HG03558 (cell line): ENCODE measurements at regions not wholly inside any gene's neighbourhood (a gene's known extent, or its start where the extent isn't known, plus 50 kb on each side); places are given as distances from the start of the nearest gene placed in this dataset.

ENCODE experiments used
- ATAC-seq: cut with Tn5 transposase; IDR thresholded peaks from one replicate; pipeline ENCODE4 v1.9.1; 2021; ENCODE audit warnings: moderate number of reproducible peaks; ENCODE audit not compliant: unreplicated experiment; ENCODE audit errors: extremely low read depth

DNA sequence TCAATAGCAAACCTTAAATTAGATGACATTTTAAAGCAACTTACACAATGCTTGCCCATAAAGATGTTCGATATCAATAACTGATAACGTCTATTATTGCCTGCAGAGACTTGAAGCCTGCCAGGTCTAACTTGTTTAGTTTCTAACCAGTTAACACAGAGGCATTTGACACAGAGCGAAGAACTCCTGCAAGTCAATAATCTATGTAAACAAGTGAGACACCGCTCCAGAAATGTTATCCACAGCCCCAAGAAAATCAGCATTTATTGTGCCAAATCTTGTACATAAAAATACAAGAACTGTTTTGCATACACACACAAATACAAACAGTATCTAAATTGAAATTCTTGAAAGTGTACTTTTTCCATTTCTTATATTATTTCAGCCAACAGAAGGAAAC is 236.0 kb upstream of the DIO3 start:
- ATAC-seq, result no peak

DNA sequence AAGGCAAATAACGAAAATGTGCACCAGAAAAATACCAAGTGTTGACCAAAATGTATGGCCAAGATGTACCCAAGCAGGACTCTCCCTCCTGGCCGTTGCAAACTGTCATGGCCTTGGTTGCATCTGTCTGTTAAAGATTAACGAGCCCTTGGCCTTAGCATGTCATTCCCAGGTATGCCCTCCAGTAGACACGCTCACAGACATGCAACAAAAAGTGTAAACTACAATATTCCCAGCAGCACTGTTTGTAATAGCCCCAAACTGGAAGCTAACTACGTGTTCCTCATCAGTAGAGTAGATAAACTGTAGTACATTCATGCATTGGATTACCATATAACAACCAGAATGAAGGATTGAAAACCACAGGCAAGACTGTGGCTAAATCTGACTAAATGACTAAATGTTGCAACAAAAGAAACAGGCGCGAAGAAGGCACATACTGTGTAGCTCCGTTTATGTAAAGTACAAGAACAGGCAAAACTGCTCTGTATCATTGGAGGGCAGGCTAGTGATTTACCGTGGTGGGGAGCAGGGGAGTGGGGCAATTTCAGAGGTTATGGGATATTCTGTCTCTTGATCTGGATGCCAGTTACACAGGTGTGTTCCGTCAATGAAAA is 232.8 kb upstream of the DIO3 start:
- no peak for ATAC-seq

GRCh38 chr14:101330416-101331140 is 230.7 kb upstream of the DIO3 start:
- ATAC-seq, result no peak

DNA sequence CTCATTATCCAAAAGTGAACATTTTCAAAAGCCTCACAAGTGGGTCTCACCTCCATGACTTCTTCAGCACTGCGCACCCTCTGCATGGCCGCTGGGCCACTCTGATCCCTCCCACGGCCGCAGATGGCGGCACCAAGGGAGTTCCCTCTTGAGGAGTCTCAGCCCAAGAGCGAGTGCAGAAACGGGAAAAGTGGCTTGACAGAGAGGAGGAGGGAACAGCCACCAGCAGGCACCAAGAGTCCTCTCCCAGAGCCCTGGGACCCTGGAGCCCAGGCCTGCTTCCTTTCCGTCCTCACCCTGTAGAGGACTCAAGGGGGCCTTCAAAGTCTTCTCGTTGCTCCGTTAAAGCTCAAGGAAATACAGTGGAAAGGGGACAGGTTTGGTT is 230.2 kb upstream of the DIO3 start:
- ATAC-seq, result no peak

GRCh38 chr14:101331661-101332169 is 229.6 kb upstream of the DIO3 start:
- no peak for ATAC-seq

GRCh38 chr14:101332281-101332680 is 229.0 kb upstream of the DIO3 start:
- ATAC-seq, result no peak

DNA sequence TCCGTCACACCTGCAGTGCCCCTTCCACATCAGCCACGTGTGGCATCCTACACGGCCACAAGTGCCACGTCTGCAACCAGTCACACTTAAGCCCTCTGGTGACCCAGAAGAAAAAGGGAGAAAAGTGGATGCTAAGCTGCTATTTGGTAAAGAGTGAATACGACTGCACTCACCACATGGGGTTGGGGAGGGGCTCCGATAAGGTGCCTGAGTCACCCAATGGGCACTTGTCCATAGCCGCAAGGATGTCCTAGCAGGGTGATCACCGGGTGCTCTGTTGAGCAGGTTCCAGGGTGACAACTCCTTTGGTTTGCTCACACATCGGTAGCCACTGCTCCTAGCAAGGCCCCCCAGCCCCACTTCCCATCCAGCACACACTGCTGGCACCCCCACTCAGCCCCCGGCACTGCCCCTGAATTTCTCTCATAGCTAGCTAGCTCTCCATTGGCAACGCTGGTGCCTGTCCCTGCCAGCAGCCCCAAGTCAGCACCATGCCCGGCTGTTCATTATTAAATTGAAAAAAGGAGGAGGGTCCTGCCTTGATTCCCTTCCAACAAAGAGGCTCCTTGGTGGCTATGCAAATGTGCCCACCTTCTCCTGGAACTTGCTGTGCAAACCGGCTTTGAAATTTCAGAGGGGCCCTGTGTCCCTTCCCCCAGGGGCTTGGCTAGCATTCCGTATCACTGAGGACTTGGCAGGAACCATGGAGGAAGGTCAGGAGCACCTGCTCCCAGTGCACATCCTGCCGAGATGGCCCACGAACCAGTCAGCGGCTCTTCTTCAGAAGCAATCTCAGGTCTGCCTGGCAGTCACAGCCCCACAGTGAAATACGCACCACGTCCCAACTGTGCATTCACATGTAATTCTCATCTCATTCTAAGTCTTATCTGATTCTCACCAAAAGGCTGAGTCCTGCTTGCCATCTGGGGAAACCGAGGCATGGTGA is 227.7 kb upstream of the DIO3 start:
- no peak for ATAC-seq

- no peak for ATAC-seq
These were observed 226.6 kb upstream of the DIO3 start for GRCh38 chr14:101334656-101335055.

DNA sequence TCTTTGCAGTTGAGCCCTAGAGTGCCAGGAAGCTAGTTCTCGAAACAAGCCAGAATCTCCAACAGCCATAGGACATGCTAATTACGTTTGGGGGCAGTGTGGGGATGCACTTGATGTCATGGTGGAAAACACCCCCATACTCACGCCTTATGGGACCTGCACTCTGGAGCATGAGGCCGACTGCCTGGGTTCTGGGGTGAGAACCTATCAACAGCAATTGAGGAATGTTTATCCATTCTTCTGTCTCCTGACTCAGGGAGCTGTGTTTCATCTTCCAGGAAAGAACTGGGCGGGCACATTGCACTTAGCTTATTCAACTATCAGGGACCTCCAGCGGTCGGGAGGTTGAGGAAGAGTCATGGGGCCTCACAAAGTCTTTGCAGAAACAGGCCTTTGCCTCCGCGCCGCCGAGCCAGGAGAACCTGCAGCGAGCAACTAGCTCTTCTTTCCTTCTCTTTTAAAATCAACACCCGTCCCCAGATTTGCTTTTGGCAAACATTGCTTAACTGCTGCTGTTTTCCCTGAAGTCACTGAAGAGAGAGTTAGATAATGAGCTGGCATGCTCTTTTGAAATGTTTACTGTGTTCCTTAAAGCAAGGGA is 226.1 kb upstream of the DIO3 start:
- ATAC-seq, result no peak

DNA sequence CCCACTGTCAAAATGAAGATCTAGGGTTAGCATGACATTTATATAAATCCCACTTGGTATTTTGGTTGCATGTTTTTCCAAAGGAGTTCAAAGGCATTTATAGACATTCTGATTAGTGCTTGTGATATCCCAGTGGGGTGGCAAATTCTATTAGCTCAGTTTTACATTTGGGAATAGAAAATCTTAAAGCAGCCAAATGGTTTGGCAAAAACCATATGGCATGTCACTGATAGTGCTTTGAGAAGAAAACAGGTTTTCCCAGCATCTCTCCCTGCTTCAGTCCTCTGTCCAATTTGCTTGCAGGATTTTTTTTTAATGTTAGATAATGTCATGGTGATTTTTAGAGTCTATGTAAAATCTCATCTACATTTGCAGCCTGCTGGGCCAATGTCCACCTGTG is 225.1 kb upstream of the DIO3 start:
- no peak for ATAC-seq

DNA sequence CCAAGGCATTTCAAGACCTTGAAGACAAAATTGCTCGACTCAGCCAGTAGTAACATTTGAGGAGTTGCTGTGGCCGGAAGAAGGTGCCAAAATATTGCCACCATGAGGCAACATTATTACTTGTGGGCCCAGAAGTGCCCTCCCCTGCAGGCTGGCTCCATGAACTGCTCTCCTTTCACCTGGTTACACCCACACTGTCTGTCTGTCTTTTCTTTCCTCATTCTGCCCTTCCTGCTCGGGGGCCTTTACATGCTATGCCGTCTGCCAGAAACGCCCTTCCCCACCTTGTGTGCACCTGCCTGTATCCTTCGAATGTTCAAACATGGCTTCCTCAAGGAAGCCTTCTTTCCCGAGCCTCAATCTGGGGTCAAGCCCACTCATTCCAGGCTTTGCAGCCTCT is 224.2 kb upstream of the DIO3 start:
- no peak for ATAC-seq

- ATAC-seq, result no peak
These were observed 220.7 kb upstream of the DIO3 start for GRCh38 chr14:101340556-101340955.

DNA sequence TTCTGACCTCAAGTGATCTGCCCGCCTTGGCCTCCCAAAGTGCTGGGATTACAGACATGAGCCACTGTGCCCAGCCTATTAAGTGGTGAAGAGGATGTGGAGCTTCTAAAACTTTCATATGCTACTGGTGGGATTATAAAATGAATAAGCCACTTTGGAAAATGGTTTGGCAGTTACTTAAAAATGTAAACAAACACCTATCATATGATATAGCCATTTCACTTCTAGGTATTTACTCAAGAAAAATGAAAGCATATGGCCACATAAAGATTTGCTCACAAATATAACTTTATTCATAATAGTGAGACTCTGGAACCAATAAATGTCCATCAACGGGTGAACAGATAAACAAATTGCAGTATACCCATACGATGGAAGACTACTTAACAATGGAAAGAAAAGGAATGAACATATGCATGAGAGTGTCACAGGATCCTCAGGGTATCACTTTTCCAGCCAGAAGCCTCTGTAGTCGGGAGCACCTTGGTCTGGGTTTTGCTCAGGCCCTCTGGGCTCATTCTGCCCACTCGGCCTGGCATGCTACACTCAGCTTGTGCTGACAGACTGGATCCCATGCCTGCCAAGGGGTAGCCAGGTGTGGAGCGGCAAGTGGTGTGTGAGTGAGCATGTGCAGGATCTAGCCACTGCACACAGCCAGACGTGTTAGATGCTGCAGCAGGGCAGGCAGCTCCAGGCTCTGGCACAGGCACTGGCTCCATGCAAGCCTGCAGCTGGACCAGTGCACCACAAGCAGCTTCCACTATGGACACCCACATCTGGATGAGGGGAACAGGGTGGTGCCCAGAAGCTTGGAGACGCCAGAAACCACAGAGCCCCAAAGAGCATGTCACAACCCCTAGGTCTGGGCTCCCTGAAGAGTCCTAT is 213.2 kb upstream of the DIO3 start:
- ATAC-seq, result no peak

DNA sequence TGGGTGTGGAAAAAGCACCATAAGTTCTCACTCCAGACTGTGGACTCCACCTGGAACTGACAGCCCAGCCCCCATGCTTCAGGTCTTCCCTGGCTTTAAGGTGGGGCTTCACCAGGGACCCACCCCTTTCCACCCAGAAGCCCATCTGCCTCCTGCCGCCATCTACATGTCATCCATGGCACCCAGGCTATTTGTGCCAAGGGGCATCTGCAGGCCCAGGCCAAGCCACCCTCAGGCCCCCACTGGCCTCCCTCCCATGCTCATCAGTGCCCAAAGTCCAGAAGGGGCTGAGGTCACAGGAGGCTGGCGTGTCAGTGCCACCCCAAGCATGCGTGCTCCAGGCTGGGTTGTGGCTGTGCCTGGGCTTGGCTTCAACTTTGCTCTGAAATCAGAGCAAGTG is 212.2 kb upstream of the DIO3 start:
- no peak for ATAC-seq

DNA sequence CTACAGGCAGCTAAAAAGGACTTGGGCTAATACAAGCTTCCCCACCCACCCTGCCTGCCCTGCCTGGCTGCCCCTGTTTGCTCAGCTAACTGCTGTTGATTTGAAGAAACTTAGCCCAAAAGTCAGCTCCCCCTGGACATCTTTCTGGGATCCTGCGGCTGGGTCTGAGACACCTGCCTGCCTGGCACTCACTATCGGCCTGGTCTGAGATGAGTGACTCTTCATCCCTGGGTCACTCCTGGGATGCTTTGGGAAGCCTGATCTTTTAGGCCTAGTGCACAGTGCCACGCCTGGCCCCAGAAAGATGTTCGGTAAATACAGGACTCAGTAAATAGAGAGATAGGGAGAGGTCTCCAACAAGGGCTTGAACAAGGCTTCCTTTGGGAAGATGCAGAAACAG is 211.3 kb upstream of the DIO3 start:
- ATAC-seq, result no peak

- no peak for ATAC-seq
These were observed 210.6 kb upstream of the DIO3 start for GRCh38 chr14:101350691-101351090.

GRCh38 chr14:101351146-101351545 is 210.1 kb upstream of the DIO3 start:
- ATAC-seq, result no peak

- no peak for ATAC-seq
These were observed 209.5 kb upstream of the DIO3 start for GRCh38 chr14:101351769-101352168.

DNA sequence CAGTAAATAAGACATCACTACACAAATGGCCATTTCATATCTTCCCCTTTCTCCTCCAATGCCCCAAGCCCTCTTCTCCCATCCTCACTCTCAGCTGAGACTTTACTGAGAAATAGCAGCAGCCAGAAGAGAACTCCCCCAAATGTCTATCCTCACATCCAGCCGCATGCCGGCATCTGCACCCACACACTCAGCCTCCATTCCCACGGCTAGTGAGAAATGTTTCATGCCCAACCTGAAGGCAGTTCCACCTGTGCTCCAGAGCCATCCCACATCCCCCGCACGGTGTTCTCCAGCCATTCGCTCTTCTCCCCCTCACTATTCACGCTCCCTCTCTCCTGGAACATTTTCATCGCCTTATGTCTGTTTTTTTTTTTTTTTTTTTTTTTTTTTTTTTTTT is 208.7 kb upstream of the DIO3 start:
- ATAC-seq, result no peak

GRCh38 chr14:101353422-101353821 is 207.9 kb upstream of the DIO3 start:
- no peak for ATAC-seq
